ENCODE measurements at regions not wholly inside any gene's neighbourhood (a gene's known extent, or its start where the extent isn't known, plus 50 kb on each side); places are given as distances from the start of the nearest gene placed in this dataset.

GRCh38 chrX:5537098-5537497 lies 691.6 kb downstream of the NLGN4X start (continued):
- TF ChIP-seq NR2F2 (IDR thresholded peaks at IDR 0.05): no peak
- no peak for TF ChIP-seq TAF1 (conservative IDR thresholded peaks at IDR 0.05)
- TF ChIP-seq HNF4G (IDR thresholded peaks at IDR 0.05): no peak

- no peak overlapping the region for H3K4me3 ChIP-seq (ENCODE audit: low read depth in 1 of 3, low read length in 3 of 3)
- no peak for DNase-seq (ENCODE audit: low spot score)
- H3K4me1 ChIP-seq (ENCODE audit: control insufficient read depth in 4 of 4, insufficient read depth in 4 of 4, low read length in 3 of 4): no peaks in the 10 kb centered on the region
- H3K36me3 ChIP-seq (ENCODE audit: control insufficient read depth in 4 of 4, insufficient read depth in 3 of 4, low read depth in 1 of 4, low read length in 3 of 4): no peaks in the 10 kb centered on the region
- no peak overlapping the region for H3K27ac ChIP-seq (ENCODE audit: low read depth in 1 of 2, low read length in 2 of 2)
- no peak overlapping the region for H3K9ac ChIP-seq (ENCODE audit: low read depth in 1 of 2, low read length in 2 of 2)
- H3K27me3 ChIP-seq (ENCODE audit: control insufficient read depth in 4 of 4, insufficient read depth in 4 of 4, low read length in 3 of 4): no peaks in the 10 kb centered on the region
- H3K9me3 ChIP-seq (ENCODE audit: control insufficient read depth in 4 of 4, low read length in 3 of 4): no peaks in the 10 kb centered on the region
- TF ChIP-seq RAD21 (IDR thresholded peaks at IDR 0.05) (no peak), TAF1 (conservative IDR thresholded peaks at IDR 0.05) (no peak), HNF4A (conservative IDR thresholded peaks at IDR 0.05) (no peak), SP1 (IDR thresholded peaks at IDR 0.05) (no peak), NR2F2 (IDR thresholded peaks at IDR 0.05) (no peak), FOXA1 (IDR thresholded peaks at IDR 0.05) (no peak), JUND (IDR thresholded peaks at IDR 0.05) (no peak), ATF3 (IDR thresholded peaks at IDR 0.05) (no peak), GABPA (IDR thresholded peaks at IDR 0.05 in 1 of 2, conservative IDR thresholded peaks at IDR 0.05 in 1 of 2) (no peak), YY1 (IDR thresholded peaks at IDR 0.05) (no peak), FOXA2 (IDR thresholded peaks at IDR 0.05) (no peak), EGR1 (IDR thresholded peaks at IDR 0.05; ENCODE audit: low read depth in 2 of 2) (no peak), HNF4G (IDR thresholded peaks at IDR 0.05) (no peak)
- TF ChIP-seq, protein P1, sequence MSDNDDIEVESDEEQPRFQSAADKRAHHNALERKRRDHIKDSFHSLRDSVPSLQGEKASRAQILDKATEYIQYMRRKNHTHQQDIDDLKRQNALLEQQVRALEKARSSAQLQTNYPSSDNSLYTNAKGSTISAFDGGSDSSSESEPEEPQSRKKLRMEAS (IDR thresholded peaks at IDR 0.05): no peak
- TF ChIP-seq, protein P2, sequence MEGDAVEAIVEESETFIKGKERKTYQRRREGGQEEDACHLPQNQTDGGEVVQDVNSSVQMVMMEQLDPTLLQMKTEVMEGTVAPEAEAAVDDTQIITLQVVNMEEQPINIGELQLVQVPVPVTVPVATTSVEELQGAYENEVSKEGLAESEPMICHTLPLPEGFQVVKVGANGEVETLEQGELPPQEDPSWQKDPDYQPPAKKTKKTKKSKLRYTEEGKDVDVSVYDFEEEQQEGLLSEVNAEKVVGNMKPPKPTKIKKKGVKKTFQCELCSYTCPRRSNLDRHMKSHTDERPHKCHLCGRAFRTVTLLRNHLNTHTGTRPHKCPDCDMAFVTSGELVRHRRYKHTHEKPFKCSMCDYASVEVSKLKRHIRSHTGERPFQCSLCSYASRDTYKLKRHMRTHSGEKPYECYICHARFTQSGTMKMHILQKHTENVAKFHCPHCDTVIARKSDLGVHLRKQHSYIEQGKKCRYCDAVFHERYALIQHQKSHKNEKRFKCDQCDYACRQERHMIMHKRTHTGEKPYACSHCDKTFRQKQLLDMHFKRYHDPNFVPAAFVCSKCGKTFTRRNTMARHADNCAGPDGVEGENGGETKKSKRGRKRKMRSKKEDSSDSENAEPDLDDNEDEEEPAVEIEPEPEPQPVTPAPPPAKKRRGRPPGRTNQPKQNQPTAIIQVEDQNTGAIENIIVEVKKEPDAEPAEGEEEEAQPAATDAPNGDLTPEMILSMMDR (IDR thresholded peaks at IDR 0.05; ENCODE audit: low read depth, low read length, missing input control): no peak
- TF ChIP-seq, protein P3, sequence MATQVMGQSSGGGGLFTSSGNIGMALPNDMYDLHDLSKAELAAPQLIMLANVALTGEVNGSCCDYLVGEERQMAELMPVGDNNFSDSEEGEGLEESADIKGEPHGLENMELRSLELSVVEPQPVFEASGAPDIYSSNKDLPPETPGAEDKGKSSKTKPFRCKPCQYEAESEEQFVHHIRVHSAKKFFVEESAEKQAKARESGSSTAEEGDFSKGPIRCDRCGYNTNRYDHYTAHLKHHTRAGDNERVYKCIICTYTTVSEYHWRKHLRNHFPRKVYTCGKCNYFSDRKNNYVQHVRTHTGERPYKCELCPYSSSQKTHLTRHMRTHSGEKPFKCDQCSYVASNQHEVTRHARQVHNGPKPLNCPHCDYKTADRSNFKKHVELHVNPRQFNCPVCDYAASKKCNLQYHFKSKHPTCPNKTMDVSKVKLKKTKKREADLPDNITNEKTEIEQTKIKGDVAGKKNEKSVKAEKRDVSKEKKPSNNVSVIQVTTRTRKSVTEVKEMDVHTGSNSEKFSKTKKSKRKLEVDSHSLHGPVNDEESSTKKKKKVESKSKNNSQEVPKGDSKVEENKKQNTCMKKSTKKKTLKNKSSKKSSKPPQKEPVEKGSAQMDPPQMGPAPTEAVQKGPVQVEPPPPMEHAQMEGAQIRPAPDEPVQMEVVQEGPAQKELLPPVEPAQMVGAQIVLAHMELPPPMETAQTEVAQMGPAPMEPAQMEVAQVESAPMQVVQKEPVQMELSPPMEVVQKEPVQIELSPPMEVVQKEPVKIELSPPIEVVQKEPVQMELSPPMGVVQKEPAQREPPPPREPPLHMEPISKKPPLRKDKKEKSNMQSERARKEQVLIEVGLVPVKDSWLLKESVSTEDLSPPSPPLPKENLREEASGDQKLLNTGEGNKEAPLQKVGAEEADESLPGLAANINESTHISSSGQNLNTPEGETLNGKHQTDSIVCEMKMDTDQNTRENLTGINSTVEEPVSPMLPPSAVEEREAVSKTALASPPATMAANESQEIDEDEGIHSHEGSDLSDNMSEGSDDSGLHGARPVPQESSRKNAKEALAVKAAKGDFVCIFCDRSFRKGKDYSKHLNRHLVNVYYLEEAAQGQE (IDR thresholded peaks at IDR 0.05): no peak
- WGBS: 67% methylated on average over 3 of the region's 3 CpGs
Measured at GRCh38 chrX:5536261-5536660, 692.4 kb downstream of the NLGN4X start.

DNA sequence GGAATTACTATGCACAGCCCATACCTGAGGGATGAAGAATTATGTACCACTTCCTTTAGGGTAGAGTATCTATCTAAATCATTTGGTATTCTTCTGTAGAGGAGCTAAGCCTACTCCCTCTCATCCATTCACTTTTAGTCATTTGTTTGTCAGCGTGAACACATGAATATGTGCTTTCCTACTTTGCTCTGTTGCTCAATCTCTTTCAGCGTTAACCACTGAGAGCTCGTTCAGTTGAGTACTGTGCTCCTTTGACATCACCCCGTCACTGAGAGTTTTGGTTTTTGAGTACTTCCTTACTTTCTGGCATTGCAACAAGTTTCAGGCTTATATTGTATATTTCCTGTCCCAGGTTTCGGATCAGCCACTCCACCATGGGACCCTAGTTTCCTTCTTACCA lies 700.6 kb downstream of the NLGN4X start:
- H3K9me3 ChIP-seq (ENCODE audit: control insufficient read depth in 4 of 4, low read length in 3 of 4): peaks cover 0 to 2% (median 0%) of the 10 kb centered on the region in 4 donors
- H3K4me1 ChIP-seq (ENCODE audit: control insufficient read depth in 4 of 4, insufficient read depth in 4 of 4, low read length in 3 of 4): no peaks in the 10 kb centered on the region
- WGBS: 71% methylated on average over 5 of the region's 5 CpGs
- no peak overlapping the region for H3K27ac ChIP-seq (ENCODE audit: low read depth in 1 of 2, low read length in 2 of 2)
- H3K9ac ChIP-seq (ENCODE audit: low read depth in 1 of 2, low read length in 2 of 2): no peak overlapping the region
- DNase-seq (ENCODE audit: low spot score): no peak
- H3K27me3 ChIP-seq (ENCODE audit: control insufficient read depth in 4 of 4, insufficient read depth in 4 of 4, low read length in 3 of 4): no peaks in the 10 kb centered on the region
- H3K4me3 ChIP-seq (ENCODE audit: low read depth in 1 of 3, low read length in 3 of 3): no peak overlapping the region
- no peaks in the 10 kb centered on the region for H3K36me3 ChIP-seq (ENCODE audit: control insufficient read depth in 4 of 4, insufficient read depth in 3 of 4, low read depth in 1 of 4, low read length in 3 of 4)
- TF ChIP-seq FOXA1 (IDR thresholded peaks at IDR 0.05) (no peak), ATF3 (IDR thresholded peaks at IDR 0.05) (no peak), YY1 (IDR thresholded peaks at IDR 0.05) (no peak), FOXA2 (IDR thresholded peaks at IDR 0.05) (no peak), GABPA (IDR thresholded peaks at IDR 0.05 in 1 of 2, conservative IDR thresholded peaks at IDR 0.05 in 1 of 2) (no peak)
- TF ChIP-seq, protein P1 (IDR thresholded peaks at IDR 0.05): no peak
- TF ChIP-seq, protein P3 (IDR thresholded peaks at IDR 0.05): no peak

Measured in liver (tissue), 8 donors.